ENCODE measurements at regions not wholly inside any gene's neighbourhood (a gene's known extent, or its start where the extent isn't known, plus 50 kb on each side); places are given as distances from the start of the nearest gene placed in this dataset.

DNA sequence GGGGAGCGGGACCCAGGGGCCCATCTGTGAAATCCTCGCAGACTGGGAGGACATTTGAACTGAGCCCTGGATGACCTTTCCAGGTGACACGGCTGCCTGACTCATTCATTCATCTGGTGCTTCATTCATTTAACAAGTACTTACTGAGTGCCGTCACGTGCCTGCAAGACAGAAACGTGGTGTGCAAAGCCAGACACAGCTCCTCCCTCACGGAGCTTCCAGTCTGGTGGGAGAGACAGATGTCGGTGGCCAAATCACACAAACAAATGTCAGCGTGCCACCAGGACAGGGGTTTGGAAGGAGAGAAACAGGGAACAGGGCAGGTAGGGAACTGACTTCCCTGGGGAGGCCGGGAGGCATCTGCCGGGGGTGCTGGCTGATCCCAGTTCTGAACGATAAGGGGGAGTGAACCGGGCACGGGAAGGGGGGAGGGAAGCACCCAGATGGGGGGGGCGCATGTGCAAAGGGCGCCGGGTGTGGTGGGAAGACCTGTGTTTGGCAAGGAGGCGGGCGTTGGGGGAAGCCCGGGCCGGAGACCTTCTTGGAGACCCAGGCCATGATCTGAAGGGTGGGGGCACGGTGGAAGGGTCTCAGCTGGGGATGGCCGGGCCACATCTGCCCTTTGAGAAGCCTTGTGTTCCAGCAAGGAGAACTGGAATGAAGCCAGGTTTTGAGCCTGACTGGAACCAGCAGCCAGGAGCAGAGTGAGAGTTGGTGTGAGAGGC, 93.6 kb upstream of the CIBAR2 start (continued):
- TF ChIP-seq ZNF24 (IDR thresholded peaks at IDR 0.05) (peak; percentile 89), RNF2 (conservative IDR thresholded peaks at IDR 0.05; ENCODE audit: low read depth) (0 out of 2 replicates have a peak, but pooled peaks have one; percentile 26), PRPF4 (IDR thresholded peaks at IDR 0.05; ENCODE audit: low read depth, low read length, poor library complexity, severe bottlenecking) (no peak), ZNF430 (CRISPR knock-in tag; IDR thresholded peaks at IDR 0.05) (peak; percentile 32; the same call in 1 of the 2 replicates), MXI1 (IDR thresholded peaks at IDR 0.05; ENCODE audit: borderline replicate concordance, low read depth, low read length) (peak; percentile 26; the same call in 1 of the 3 replicates), ZNF33B (CRISPR knock-in tag; IDR thresholded peaks at IDR 0.05) (peak; percentile 73; the same call in 1 of the 2 replicates), REXO4 (CRISPR knock-in tag; IDR thresholded peaks at IDR 0.05; ENCODE audit: borderline replicate concordance) (no peak), TBX2 (CRISPR knock-in tag; IDR thresholded peaks at IDR 0.05; ENCODE audit: borderline replicate concordance) (peak; percentile 27)
- TF ChIP-seq, protein P1, sequence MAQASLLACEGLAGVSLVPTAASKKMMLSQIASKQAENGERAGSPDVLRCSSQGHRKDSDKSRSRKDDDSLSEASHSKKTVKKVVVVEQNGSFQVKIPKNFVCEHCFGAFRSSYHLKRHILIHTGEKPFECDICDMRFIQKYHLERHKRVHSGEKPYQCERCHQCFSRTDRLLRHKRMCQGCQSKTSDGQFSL (CRISPR knock-in tag; IDR thresholded peaks at IDR 0.05) = peak; percentile 79; the same call in 1 of the 2 replicates
- TF ChIP-seq, protein P2, sequence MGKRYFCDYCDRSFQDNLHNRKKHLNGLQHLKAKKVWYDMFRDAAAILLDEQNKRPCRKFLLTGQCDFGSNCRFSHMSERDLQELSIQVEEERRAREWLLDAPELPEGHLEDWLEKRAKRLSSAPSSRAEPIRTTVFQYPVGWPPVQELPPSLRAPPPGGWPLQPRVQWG (CRISPR knock-in tag; IDR thresholded peaks at IDR 0.05; ENCODE audit: borderline replicate concordance, low read depth) = no peak
- TF ChIP-seq, protein P3, sequence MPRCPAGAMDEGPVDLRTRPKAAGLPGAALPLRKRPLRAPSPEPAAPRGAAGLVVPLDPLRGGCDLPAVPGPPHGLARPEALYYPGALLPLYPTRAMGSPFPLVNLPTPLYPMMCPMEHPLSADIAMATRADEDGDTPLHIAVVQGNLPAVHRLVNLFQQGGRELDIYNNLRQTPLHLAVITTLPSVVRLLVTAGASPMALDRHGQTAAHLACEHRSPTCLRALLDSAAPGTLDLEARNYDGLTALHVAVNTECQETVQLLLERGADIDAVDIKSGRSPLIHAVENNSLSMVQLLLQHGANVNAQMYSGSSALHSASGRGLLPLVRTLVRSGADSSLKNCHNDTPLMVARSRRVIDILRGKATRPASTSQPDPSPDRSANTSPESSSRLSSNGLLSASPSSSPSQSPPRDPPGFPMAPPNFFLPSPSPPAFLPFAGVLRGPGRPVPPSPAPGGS (CRISPR knock-in tag; IDR thresholded peaks at IDR 0.05) = peak; percentile 69; the same call in 1 of the 2 replicates
- TF ChIP-seq, protein P4, sequence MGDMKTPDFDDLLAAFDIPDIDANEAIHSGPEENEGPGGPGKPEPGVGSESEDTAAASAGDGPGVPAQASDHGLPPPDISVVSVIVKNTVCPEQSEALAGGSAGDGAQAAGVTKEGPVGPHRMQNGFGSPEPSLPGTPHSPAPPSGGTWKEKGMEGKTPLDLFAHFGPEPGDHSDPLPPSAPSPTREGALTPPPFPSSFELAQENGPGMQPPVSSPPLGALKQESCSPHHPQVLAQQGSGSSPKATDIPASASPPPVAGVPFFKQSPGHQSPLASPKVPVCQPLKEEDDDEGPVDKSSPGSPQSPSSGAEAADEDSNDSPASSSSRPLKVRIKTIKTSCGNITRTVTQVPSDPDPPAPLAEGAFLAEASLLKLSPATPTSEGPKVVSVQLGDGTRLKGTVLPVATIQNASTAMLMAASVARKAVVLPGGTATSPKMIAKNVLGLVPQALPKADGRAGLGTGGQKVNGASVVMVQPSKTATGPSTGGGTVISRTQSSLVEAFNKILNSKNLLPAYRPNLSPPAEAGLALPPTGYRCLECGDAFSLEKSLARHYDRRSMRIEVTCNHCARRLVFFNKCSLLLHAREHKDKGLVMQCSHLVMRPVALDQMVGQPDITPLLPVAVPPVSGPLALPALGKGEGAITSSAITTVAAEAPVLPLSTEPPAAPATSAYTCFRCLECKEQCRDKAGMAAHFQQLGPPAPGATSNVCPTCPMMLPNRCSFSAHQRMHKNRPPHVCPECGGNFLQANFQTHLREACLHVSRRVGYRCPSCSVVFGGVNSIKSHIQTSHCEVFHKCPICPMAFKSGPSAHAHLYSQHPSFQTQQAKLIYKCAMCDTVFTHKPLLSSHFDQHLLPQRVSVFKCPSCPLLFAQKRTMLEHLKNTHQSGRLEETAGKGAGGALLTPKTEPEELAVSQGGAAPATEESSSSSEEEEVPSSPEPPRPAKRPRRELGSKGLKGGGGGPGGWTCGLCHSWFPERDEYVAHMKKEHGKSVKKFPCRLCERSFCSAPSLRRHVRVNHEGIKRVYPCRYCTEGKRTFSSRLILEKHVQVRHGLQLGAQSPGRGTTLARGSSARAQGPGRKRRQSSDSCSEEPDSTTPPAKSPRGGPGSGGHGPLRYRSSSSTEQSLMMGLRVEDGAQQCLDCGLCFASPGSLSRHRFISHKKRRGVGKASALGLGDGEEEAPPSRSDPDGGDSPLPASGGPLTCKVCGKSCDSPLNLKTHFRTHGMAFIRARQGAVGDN (CRISPR knock-in tag; IDR thresholded peaks at IDR 0.05) = peak; percentile 76
- TF ChIP-seq, protein P5, sequence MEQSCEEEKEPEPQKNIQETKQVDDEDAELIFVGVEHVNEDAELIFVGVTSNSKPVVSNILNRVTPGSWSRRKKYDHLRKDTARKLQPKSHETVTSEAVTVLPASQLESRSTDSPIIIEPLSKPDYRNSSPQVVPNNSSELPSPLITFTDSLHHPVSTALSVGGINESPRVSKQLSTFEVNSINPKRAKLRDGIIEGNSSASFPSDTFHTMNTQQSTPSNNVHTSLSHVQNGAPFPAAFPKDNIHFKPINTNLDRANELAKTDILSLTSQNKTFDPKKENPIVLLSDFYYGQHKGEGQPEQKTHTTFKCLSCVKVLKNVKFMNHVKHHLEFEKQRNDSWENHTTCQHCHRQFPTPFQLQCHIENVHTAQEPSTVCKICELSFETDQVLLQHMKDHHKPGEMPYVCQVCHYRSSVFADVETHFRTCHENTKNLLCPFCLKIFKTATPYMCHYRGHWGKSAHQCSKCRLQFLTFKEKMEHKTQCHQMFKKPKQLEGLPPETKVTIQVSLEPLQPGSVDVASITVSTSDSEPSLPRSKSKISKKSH (CRISPR knock-in tag; IDR thresholded peaks at IDR 0.05; ENCODE audit: borderline replicate concordance) = peak; percentile 19; the same call in 1 of the 2 replicates
- TF ChIP-seq, protein P6, sequence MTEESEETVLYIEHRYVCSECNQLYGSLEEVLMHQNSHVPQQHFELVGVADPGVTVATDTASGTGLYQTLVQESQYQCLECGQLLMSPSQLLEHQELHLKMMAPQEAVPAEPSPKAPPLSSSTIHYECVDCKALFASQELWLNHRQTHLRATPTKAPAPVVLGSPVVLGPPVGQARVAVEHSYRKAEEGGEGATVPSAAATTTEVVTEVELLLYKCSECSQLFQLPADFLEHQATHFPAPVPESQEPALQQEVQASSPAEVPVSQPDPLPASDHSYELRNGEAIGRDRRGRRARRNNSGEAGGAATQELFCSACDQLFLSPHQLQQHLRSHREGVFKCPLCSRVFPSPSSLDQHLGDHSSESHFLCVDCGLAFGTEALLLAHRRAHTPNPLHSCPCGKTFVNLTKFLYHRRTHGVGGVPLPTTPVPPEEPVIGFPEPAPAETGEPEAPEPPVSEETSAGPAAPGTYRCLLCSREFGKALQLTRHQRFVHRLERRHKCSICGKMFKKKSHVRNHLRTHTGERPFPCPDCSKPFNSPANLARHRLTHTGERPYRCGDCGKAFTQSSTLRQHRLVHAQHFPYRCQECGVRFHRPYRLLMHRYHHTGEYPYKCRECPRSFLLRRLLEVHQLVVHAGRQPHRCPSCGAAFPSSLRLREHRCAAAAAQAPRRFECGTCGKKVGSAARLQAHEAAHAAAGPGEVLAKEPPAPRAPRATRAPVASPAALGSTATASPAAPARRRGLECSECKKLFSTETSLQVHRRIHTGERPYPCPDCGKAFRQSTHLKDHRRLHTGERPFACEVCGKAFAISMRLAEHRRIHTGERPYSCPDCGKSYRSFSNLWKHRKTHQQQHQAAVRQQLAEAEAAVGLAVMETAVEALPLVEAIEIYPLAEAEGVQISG (CRISPR knock-in tag; IDR thresholded peaks at IDR 0.05) = peak; percentile 33; the same call in 1 of the 2 replicates
